Sigmoid colon (tissue), 6 donors: ENCODE measurements at regions not wholly inside any gene's neighbourhood (a gene's known extent, or its start where the extent isn't known, plus 50 kb on each side); places are given as distances from the start of the nearest gene placed in this dataset.

Experiments used
- DNase-seq: peaks from one replicate; pipeline ENCODE4 v3.0.0-alpha.2; 2019
- H3K27ac ChIP-seq, 4 donors: fragments of 200-600 bp; sonication (generic); one replicate each; pipeline ENCODE4 v1.5.1; 2016 to 2019; ENCODE audit warnings: mild to moderate bottlenecking in 1 of 4
- H3K27me3 ChIP-seq, 3 donors: fragments of 200-600 bp; sonication (generic); one replicate each; pipeline ENCODE4 v1.5.1; 2019; ENCODE audit warnings: mild to moderate bottlenecking in 1 of 3
- H3K36me3 ChIP-seq, 4 donors: fragments of 200-600 bp; sonication (generic); one replicate each; pipeline ENCODE4 v1.5.1; 2016 to 2019
- H3K4me1 ChIP-seq, 4 donors: fragments of 200-600 bp; sonication (generic); one replicate each; pipeline ENCODE4 v1.5.1; 2017 to 2019
- H3K4me3 ChIP-seq, 4 donors: fragments of 200-600 bp; sonication (generic); one replicate each; pipeline ENCODE4 v1.5.1; 2017 to 2019; ENCODE audit warnings: mild to moderate bottlenecking in 2 of 4, moderate library complexity in 1 of 4
- H3K9me3 ChIP-seq, 4 donors: fragments of 200-600 bp in 3 of 4; sonication (generic) in 3 of 4; one replicate each; pipeline versions ENCODE4 v1.5.1 to v1.6.1; 2013 to 2019
- CTCF ChIP-seq, 4 experiments: fragments of 450-650 bp in 3 of 4; fragments of 200-600 bp in 1 of 4; IDR thresholded peaks; one replicate each; pipeline ENCODE4 v1.5.1; 2016 to 2019; ENCODE audit warnings: antibody characterized with exemption in 4 of 4, mild to moderate bottlenecking in 3 of 4, moderate library complexity in 2 of 4
- EP300 ChIP-seq, 4 donors: sonication (generic); formaldehyde crosslinking; IDR thresholded peaks; one replicate each; pipeline ENCODE4 v1.6.1; 2017; ENCODE audit warnings: antibody characterized with exemption in 4 of 4
- POLR2A ChIP-seq, 2 donors: fragments of 450-650 bp; IDR thresholded peaks; one replicate each; pipeline ENCODE4 v1.6.1; 2016; ENCODE audit warnings: antibody characterized with exemption in 2 of 2, mild to moderate bottlenecking in 2 of 2, moderate library complexity in 2 of 2
- POLR2AphosphoS5 ChIP-seq, 4 donors: sonication (generic); formaldehyde crosslinking; IDR thresholded peaks; one replicate each; pipeline ENCODE4 v1.6.1; 2017; ENCODE audit warnings: antibody characterized with exemption in 4 of 4
- WGBS, 2 donors: extraction: QIAGEN DNeasy Blood & Tissue Kit; methylation state at CpG; one replicate each; pipeline ENCODE4 v1.1.7; 2013; 5-methylcytosine and 5-hydroxymethylcytosine counted together
- intact Hi-C: fragments of 100-400 bp; cut with DNase I; formaldehyde crosslinking; loops from one replicate; pipeline ENCODE4 v1.15.1; 2023
- donor health status: healthy with polysubstance abuse.
- donor health status: healthy.

DNA sequence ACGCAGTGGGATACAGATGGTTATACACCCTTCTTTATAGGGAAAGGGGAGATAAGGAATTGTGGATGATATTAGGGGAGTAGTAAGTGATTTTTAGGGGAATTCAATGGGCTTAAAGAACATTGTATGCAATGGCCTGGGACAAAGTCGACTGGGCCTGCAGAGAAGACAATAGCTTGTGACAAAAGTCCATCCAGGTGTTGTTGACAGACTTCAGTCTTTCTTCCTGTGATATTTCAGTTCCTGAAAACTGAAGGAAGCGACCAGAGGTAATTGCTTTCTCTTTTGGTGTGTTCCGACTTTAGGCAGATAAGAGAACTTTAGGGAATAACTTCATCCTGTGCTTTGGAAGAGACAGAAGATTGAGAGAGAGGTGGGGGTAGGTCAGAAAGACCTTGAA is 83.1 kb upstream of the NEUROD1 start:
- WGBS, 2 donors = 30 to 68% methylated on average over 4 of the region's 4 CpGs
- Histone ChIP-seq H3K4me1 (no peaks in the 10 kb centered on the region), H3K27me3 (no peaks in the 10 kb centered on the region), H3K9me3 (no peaks in the 10 kb centered on the region), H3K4me3 (no peak overlapping the region), H3K36me3 (no peaks in the 10 kb centered on the region), H3K27ac (no peak overlapping the region)
- no peak for TF ChIP-seq CTCF (IDR thresholded peaks at IDR 0.05)
- no peak for TF ChIP-seq POLR2AphosphoS5 (IDR thresholded peaks at IDR 0.05)
- intact Hi-C loops = no loop called here
- no peak for DNase-seq

DNA sequence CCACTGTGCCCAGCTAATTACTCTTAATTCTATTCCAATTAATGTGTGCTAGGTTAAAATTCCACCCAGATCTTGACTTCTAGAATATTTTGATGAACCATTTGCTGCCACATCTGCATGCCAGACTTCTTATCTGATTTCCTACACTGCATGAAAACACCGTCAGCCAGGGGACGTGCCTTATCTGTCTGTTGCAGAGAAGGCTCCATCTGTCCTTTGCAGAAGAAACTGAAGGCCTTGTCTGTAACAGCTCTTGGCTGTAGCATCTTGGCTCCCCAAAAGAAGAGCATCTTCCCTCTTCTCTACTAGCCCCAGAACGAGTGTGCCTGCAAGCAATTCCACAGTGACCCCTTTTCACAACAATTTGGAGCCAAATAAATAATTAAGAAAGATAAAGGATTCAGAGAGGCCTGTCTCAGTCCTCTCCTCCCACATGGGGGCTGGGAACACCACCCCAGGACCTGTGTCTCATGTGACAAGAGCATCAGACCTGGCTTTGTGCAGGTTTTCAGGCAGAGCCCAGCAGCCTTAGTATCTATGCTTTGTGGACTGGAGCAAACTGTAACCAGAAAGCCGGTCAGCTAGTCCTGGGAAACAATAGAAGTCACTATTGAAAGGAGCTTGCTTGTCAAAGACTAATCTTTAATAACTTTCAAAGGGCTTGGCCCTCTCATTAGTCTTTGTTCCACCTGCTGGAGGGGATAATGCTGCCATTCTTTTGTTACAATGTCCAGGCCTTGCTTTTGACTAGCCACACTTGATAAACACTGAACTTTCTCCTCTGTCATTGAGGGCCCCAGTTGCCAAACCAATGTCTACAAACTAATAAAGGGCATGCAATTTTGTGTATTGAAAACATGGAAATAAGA is 84.0 kb upstream of the NEUROD1 start:
- H3K4me3 ChIP-seq = no peak overlapping the region
- no peaks in the 10 kb centered on the region for H3K27me3 ChIP-seq
- 68 to 83% methylated on average over 4 of the region's 4 CpGs for WGBS, 2 donors
- intact Hi-C loops = no loop called here
- no peak for DNase-seq
- no peak overlapping the region for H3K27ac ChIP-seq
- H3K9me3 ChIP-seq = no peaks in the 10 kb centered on the region
- H3K36me3 ChIP-seq = no peaks in the 10 kb centered on the region
- no peaks in the 10 kb centered on the region for H3K4me1 ChIP-seq
- TF ChIP-seq POLR2AphosphoS5 (IDR thresholded peaks at IDR 0.05) (no peak), EP300 (IDR thresholded peaks at IDR 0.05) (no peak), CTCF (IDR thresholded peaks at IDR 0.05) (no peak), POLR2A (IDR thresholded peaks at IDR 0.05) (no peak)

GRCh38 chr2:181766129-181766528 is 85.8 kb upstream of the NEUROD1 start:
- TF ChIP-seq POLR2A (IDR thresholded peaks at IDR 0.05) = no peak
- no peak for TF ChIP-seq POLR2AphosphoS5 (IDR thresholded peaks at IDR 0.05)
- no peak for TF ChIP-seq CTCF (IDR thresholded peaks at IDR 0.05)
- no peak for TF ChIP-seq EP300 (IDR thresholded peaks at IDR 0.05)
- H3K27me3 ChIP-seq = no peaks in the 10 kb centered on the region

GRCh38 chr2:181770150-181770549 is 89.8 kb upstream of the NEUROD1 start:
- no peak overlapping the region for H3K4me3 ChIP-seq
- TF ChIP-seq EP300 (IDR thresholded peaks at IDR 0.05) = no peak
- no peak for TF ChIP-seq CTCF (IDR thresholded peaks at IDR 0.05)
- TF ChIP-seq POLR2A (IDR thresholded peaks at IDR 0.05) = no peak
- no peak for TF ChIP-seq POLR2AphosphoS5 (IDR thresholded peaks at IDR 0.05)
- no peak for DNase-seq
- H3K27me3 ChIP-seq = no peaks in the 10 kb centered on the region
- H3K36me3 ChIP-seq = no peaks in the 10 kb centered on the region
- no peaks in the 10 kb centered on the region for H3K4me1 ChIP-seq
- intact Hi-C loops = no loop called here
- H3K27ac ChIP-seq = no peak overlapping the region
- H3K9me3 ChIP-seq = no peaks in the 10 kb centered on the region

More at GRCh38 chr2:181766129-181766528, 85.8 kb upstream of the NEUROD1 start:
- no peaks in the 10 kb centered on the region for H3K9me3 ChIP-seq
- no peaks in the 10 kb centered on the region for H3K36me3 ChIP-seq
- H3K27ac ChIP-seq = no peak overlapping the region
- intact Hi-C loops = no loop called here
- no peak for DNase-seq
- H3K4me3 ChIP-seq = no peak overlapping the region
- no peaks in the 10 kb centered on the region for H3K4me1 ChIP-seq

- Histone ChIP-seq H3K9me3 (no peaks in the 10 kb centered on the region), H3K4me3 (no peak overlapping the region), H3K4me1 (no peaks in the 10 kb centered on the region), H3K27me3 (no peaks in the 10 kb centered on the region), H3K36me3 (no peaks in the 10 kb centered on the region), H3K27ac (no peak overlapping the region)
- intact Hi-C loops = no loop called here
- WGBS, 2 donors = 80 to 83% methylated on average over 2 of the region's 2 CpGs
- TF ChIP-seq EP300 (IDR thresholded peaks at IDR 0.05) (no peak), POLR2A (IDR thresholded peaks at IDR 0.05) (no peak), POLR2AphosphoS5 (IDR thresholded peaks at IDR 0.05) (no peak), CTCF (IDR thresholded peaks at IDR 0.05) (no peak)
- no peak for DNase-seq
These were observed 91.0 kb upstream of the NEUROD1 start for GRCh38 chr2:181771356-181771755.
